ENCODE measurements at regions not wholly inside any gene's neighbourhood (a gene's known extent, or its start where the extent isn't known, plus 50 kb on each side); places are given as distances from the start of the nearest gene placed in this dataset.

DNA sequence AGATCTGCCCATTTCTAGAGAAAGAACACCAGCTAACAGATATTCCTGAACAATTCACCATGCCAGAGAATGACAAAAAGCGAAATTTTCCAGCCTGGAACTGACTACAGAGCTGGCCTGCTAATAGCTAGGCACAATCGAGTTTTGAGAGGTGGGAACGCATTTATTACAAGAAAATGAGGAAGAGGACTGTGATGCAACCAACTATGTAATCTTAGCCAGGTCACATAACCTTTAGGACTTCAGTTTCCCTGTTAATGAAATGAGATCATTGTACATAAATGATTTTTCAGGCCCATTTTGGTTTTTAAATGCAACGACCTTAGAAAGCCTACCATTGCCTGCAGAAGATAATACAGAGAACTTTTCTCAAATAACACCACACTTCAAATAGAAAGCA, 72.1 kb upstream of the SETMAR start (continued):
- no peak for TF ChIP-seq CREB1 (CRISPR knock-in tag; IDR thresholded peaks at IDR 0.05)
- TF ChIP-seq, protein P1, sequence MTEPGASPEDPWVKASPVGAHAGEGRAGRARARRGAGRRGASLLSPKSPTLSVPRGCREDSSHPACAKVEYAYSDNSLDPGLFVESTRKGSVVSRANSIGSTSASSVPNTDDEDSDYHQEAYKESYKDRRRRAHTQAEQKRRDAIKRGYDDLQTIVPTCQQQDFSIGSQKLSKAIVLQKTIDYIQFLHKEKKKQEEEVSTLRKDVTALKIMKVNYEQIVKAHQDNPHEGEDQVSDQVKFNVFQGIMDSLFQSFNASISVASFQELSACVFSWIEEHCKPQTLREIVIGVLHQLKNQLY (CRISPR knock-in tag; IDR thresholded peaks at IDR 0.05) = no peak
- TF ChIP-seq ZNF121 (CRISPR knock-in tag; IDR thresholded peaks at IDR 0.05) = no peak
- TF ChIP-seq NR3C1 (CRISPR knock-in tag; conservative IDR thresholded peaks at IDR 0.05; ENCODE audit: low read depth) = no peak
- TF ChIP-seq, protein P2, sequence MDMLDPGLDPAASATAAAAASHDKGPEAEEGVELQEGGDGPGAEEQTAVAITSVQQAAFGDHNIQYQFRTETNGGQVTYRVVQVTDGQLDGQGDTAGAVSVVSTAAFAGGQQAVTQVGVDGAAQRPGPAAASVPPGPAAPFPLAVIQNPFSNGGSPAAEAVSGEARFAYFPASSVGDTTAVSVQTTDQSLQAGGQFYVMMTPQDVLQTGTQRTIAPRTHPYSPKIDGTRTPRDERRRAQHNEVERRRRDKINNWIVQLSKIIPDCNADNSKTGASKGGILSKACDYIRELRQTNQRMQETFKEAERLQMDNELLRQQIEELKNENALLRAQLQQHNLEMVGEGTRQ (CRISPR knock-in tag; IDR thresholded peaks at IDR 0.05) = no peak
- TF ChIP-seq, protein P3, sequence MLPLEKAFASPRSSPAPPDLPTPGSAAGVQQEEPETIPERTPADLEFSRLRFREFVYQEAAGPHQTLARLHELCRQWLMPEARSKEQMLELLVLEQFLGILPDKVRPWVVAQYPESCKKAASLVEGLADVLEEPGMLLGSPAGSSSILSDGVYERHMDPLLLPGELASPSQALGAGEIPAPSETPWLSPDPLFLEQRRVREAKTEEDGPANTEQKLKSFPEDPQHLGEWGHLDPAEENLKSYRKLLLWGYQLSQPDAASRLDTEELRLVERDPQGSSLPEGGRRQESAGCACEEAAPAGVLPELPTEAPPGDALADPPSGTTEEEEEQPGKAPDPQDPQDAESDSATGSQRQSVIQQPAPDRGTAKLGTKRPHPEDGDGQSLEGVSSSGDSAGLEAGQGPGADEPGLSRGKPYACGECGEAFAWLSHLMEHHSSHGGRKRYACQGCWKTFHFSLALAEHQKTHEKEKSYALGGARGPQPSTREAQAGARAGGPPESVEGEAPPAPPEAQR (CRISPR knock-in tag; IDR thresholded peaks at IDR 0.05) = no peak
- TF ChIP-seq, protein P4, sequence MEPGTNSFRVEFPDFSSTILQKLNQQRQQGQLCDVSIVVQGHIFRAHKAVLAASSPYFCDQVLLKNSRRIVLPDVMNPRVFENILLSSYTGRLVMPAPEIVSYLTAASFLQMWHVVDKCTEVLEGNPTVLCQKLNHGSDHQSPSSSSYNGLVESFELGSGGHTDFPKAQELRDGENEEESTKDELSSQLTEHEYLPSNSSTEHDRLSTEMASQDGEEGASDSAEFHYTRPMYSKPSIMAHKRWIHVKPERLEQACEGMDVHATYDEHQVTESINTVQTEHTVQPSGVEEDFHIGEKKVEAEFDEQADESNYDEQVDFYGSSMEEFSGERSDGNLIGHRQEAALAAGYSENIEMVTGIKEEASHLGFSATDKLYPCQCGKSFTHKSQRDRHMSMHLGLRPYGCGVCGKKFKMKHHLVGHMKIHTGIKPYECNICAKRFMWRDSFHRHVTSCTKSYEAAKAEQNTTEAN (CRISPR knock-in tag; IDR thresholded peaks at IDR 0.05) = no peak
- no peak for TF ChIP-seq ZNF423 (CRISPR knock-in tag; IDR thresholded peaks at IDR 0.05)

DNA sequence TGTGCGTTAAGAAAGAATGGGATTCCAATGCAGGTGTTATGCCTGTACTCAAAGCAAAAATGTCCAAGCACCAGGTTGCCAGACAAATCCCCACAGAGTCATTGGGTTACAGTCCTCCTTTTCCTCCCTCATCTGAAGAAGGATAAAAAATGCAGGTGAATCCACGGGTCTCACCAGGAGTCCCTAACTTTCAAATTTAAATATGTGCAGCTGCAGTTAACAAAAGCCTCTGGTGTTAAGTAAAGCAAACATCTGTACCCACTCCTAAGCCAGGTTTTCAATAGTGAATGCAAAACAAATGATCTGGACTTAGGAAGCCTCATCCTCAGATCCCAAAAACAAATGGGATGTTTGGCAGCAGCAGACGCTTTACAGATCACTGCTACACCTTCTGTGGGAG, 70.4 kb upstream of the SETMAR start:
- Mint-ChIP-seq H3K4me3 (no peak overlapping the region), H3K27me3 (ENCODE audit: low read depth) (peaks cover 88% of the 10 kb centered on the region), H3K36me3 (no peaks in the 10 kb centered on the region), H3K9me3 (peaks cover 13% of the 10 kb centered on the region), H3K27ac (no peak overlapping the region), H3K4me1 (peaks cover 20% of the 10 kb centered on the region)
- ATAC-seq = peak; percentile 71
- DNase-seq (ENCODE audit: low spot score) = no peak
- TF ChIP-seq ZNF232 (CRISPR knock-in tag; IDR thresholded peaks at IDR 0.05) (no peak), ZNF671 (CRISPR knock-in tag; IDR thresholded peaks at IDR 0.05) (no peak), GABPB1 (CRISPR knock-in tag; IDR thresholded peaks at IDR 0.05) (no peak), SOX15 (CRISPR knock-in tag; IDR thresholded peaks at IDR 0.05) (no peak), ZBTB21 (CRISPR knock-in tag; IDR thresholded peaks at IDR 0.05; ENCODE audit: borderline replicate concordance) (no peak), NFATC4 (CRISPR knock-in tag; IDR thresholded peaks at IDR 0.05) (no peak), ESRRA (CRISPR knock-in tag; IDR thresholded peaks at IDR 0.05; ENCODE audit: borderline replicate concordance) (no peak), JUN (CRISPR knock-in tag; IDR thresholded peaks at IDR 0.05) (no peak), ZNF423 (CRISPR knock-in tag; IDR thresholded peaks at IDR 0.05) (no peak)
- TF ChIP-seq, protein P5, sequence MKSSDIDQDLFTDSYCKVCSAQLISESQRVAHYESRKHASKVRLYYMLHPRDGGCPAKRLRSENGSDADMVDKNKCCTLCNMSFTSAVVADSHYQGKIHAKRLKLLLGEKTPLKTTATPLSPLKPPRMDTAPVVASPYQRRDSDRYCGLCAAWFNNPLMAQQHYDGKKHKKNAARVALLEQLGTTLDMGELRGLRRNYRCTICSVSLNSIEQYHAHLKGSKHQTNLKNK (CRISPR knock-in tag; IDR thresholded peaks at IDR 0.05) = no peak
- TF ChIP-seq, protein P6, sequence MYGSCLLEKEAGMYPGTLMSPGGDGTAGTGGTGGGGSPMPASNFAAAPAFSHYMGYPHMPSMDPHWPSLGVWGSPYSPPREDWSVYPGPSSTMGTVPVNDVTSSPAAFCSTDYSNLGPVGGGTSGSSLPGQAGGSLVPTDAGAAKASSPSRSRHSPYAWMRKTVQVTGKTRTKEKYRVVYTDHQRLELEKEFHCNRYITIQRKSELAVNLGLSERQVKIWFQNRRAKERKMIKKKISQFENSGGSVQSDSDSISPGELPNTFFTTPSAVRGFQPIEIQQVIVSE (CRISPR knock-in tag; IDR thresholded peaks at IDR 0.05; ENCODE audit: borderline replicate concordance) = no peak
- TF ChIP-seq, protein P7, sequence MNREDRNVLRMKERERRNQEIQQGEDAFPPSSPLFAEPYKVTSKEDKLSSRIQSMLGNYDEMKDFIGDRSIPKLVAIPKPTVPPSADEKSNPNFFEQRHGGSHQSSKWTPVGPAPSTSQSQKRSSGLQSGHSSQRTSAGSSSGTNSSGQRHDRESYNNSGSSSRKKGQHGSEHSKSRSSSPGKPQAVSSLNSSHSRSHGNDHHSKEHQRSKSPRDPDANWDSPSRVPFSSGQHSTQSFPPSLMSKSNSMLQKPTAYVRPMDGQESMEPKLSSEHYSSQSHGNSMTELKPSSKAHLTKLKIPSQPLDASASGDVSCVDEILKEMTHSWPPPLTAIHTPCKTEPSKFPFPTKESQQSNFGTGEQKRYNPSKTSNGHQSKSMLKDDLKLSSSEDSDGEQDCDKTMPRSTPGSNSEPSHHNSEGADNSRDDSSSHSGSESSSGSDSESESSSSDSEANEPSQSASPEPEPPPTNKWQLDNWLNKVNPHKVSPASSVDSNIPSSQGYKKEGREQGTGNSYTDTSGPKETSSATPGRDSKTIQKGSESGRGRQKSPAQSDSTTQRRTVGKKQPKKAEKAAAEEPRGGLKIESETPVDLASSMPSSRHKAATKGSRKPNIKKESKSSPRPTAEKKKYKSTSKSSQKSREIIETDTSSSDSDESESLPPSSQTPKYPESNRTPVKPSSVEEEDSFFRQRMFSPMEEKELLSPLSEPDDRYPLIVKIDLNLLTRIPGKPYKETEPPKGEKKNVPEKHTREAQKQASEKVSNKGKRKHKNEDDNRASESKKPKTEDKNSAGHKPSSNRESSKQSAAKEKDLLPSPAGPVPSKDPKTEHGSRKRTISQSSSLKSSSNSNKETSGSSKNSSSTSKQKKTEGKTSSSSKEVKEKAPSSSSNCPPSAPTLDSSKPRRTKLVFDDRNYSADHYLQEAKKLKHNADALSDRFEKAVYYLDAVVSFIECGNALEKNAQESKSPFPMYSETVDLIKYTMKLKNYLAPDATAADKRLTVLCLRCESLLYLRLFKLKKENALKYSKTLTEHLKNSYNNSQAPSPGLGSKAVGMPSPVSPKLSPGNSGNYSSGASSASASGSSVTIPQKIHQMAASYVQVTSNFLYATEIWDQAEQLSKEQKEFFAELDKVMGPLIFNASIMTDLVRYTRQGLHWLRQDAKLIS (CRISPR knock-in tag; IDR thresholded peaks at IDR 0.05; ENCODE audit: borderline replicate concordance) = no peak
- TF ChIP-seq, protein P8, sequence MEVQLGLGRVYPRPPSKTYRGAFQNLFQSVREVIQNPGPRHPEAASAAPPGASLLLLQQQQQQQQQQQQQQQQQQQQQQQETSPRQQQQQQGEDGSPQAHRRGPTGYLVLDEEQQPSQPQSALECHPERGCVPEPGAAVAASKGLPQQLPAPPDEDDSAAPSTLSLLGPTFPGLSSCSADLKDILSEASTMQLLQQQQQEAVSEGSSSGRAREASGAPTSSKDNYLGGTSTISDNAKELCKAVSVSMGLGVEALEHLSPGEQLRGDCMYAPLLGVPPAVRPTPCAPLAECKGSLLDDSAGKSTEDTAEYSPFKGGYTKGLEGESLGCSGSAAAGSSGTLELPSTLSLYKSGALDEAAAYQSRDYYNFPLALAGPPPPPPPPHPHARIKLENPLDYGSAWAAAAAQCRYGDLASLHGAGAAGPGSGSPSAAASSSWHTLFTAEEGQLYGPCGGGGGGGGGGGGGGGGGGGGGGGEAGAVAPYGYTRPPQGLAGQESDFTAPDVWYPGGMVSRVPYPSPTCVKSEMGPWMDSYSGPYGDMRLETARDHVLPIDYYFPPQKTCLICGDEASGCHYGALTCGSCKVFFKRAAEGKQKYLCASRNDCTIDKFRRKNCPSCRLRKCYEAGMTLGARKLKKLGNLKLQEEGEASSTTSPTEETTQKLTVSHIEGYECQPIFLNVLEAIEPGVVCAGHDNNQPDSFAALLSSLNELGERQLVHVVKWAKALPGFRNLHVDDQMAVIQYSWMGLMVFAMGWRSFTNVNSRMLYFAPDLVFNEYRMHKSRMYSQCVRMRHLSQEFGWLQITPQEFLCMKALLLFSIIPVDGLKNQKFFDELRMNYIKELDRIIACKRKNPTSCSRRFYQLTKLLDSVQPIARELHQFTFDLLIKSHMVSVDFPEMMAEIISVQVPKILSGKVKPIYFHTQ (CRISPR knock-in tag; IDR thresholded peaks at IDR 0.05) = no peak
- CTCF ChIA-PET = interaction anchor here (0.8 kb wide), 1 partner anchor 39 kb away, joined by 3 read pairs; no protein-coding TSS in a partner anchor
- POLR2A ChIA-PET = no interaction called here
